ENCODE measurements at regions not wholly inside any gene's neighbourhood (a gene's known extent, or its start where the extent isn't known, plus 50 kb on each side); places are given as distances from the start of the nearest gene placed in this dataset.

DNA sequence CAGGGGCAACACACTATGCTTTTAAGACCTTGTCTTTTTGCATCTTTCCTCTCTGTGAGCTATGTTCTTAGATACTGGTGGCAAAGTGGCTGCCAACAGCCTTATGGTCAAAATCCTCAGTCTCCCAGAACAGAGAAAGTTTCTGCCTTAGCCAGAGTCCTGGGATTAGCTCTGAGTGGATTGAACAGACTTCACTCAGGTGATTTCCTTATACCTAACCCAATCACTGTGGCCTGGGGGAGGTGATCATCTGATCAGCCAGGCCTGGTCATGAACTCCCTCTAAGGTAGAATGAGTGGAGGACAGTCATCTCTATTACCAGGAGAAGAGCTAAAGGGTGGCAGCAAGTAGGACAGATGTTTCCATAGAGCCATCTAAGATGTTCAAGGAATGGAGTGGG is 218.5 kb upstream of the E2F8 start:
- Mint-ChIP-seq H3K36me3 (ENCODE audit: insufficient read depth) (no peaks in the 10 kb centered on the region), H3K27ac (no peak overlapping the region), H3K27me3 (peaks cover 17% of the 10 kb centered on the region), H3K4me1 (ENCODE audit: low read depth) (no peaks in the 10 kb centered on the region), H3K4me3 (ENCODE audit: low read depth) (no peak overlapping the region), H3K9me3 (ENCODE audit: low read depth) (no peaks in the 10 kb centered on the region)
- TF ChIP-seq, protein P1, sequence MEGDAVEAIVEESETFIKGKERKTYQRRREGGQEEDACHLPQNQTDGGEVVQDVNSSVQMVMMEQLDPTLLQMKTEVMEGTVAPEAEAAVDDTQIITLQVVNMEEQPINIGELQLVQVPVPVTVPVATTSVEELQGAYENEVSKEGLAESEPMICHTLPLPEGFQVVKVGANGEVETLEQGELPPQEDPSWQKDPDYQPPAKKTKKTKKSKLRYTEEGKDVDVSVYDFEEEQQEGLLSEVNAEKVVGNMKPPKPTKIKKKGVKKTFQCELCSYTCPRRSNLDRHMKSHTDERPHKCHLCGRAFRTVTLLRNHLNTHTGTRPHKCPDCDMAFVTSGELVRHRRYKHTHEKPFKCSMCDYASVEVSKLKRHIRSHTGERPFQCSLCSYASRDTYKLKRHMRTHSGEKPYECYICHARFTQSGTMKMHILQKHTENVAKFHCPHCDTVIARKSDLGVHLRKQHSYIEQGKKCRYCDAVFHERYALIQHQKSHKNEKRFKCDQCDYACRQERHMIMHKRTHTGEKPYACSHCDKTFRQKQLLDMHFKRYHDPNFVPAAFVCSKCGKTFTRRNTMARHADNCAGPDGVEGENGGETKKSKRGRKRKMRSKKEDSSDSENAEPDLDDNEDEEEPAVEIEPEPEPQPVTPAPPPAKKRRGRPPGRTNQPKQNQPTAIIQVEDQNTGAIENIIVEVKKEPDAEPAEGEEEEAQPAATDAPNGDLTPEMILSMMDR (IDR thresholded peaks at IDR 0.05; ENCODE audit: unreplicated experiment): no peak
- no peak for DNase-seq (ENCODE audit: low spot score, unreplicated experiment)

DNA sequence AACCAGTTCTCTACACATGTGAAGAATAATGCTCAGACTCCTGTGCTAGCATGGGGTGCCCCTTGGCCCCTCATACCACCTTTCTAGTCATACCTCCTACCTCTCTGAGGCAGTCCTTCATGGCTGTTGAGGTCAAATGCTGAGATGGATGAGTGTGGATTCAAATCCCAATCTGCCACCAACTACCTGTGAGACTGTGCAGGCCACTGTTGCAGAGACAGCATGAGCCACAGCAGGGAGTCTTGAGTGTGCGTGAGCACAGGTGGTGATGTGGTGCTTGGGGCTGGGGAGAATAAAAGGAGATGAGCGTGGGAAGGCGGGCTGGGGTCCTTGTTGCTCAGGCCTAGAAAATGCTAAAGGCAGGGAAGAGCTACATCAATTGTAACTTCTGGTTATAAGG is 218.0 kb upstream of the E2F8 start:
- Mint-ChIP-seq H3K27ac (no peak overlapping the region), H3K9me3 (ENCODE audit: low read depth) (no peaks in the 10 kb centered on the region), H3K4me3 (ENCODE audit: low read depth) (no peak overlapping the region), H3K4me1 (ENCODE audit: low read depth) (no peaks in the 10 kb centered on the region), H3K27me3 (peaks cover 17% of the 10 kb centered on the region), H3K36me3 (ENCODE audit: insufficient read depth) (no peaks in the 10 kb centered on the region)
- TF ChIP-seq, protein P1 (IDR thresholded peaks at IDR 0.05; ENCODE audit: unreplicated experiment): no peak
- DNase-seq (ENCODE audit: low spot score, unreplicated experiment): no peak

DNA sequence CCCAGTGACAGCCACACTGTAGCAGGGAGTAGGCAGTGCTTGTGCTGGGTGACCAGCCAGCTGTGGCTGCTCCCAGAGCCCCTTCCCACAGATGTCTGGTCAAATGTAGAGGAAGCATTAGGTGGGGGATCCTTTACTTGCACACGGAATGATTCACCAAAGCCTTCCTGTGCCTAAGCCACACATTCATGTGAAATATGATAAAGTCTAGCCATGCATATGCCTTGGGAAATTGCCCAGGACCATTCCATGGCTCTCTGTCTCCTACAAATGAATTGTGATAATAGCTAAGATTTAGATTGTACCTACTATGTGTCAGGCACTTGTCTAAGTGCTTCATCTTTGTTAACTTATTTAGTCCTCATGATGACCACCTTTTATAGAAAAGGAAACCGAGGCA is 217.5 kb upstream of the E2F8 start:
- TF ChIP-seq, protein P1 (IDR thresholded peaks at IDR 0.05; ENCODE audit: unreplicated experiment): no peak
- no peaks in the 10 kb centered on the region for H3K9me3 Mint-ChIP-seq (ENCODE audit: low read depth)
- peaks cover 3% of the 10 kb centered on the region for H3K4me1 Mint-ChIP-seq (ENCODE audit: low read depth)
- H3K27me3 Mint-ChIP-seq: peaks cover 13% of the 10 kb centered on the region
- no peaks in the 10 kb centered on the region for H3K36me3 Mint-ChIP-seq (ENCODE audit: insufficient read depth)
- DNase-seq (ENCODE audit: low spot score, unreplicated experiment): no peak
- H3K4me3 Mint-ChIP-seq (ENCODE audit: low read depth): no peak overlapping the region
- H3K27ac Mint-ChIP-seq: no peak overlapping the region

DNA sequence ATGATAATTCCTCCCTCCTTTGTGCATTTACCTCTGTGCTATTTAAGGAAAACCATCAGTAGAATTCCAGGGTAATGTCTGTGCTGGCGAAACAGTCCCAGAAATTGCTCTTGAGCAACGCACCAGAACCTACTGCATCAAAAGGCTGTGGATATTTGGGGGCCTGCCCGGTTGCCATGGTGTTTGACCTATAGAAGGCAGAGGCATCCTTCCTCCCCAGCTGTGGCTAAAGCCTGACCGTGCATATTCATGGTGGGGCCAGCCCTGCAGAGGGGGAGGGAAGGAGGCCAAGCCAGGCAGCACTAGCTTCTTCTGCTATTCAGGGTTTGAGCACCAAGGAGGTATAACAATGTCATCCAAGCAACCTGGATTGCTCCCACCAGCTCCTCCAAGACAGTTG is 215.0 kb upstream of the E2F8 start:
- H3K9me3 Mint-ChIP-seq (ENCODE audit: low read depth): no peaks in the 10 kb centered on the region
- H3K4me3 Mint-ChIP-seq (ENCODE audit: low read depth): no peak overlapping the region
- peaks cover 20% of the 10 kb centered on the region for H3K27me3 Mint-ChIP-seq
- DNase-seq (ENCODE audit: low spot score, unreplicated experiment): no peak
- H3K36me3 Mint-ChIP-seq (ENCODE audit: insufficient read depth): no peaks in the 10 kb centered on the region
- TF ChIP-seq, protein P1 (IDR thresholded peaks at IDR 0.05; ENCODE audit: unreplicated experiment): no peak
- H3K4me1 Mint-ChIP-seq (ENCODE audit: low read depth): peaks cover 3% of the 10 kb centered on the region
- no peak overlapping the region for H3K27ac Mint-ChIP-seq

DNA sequence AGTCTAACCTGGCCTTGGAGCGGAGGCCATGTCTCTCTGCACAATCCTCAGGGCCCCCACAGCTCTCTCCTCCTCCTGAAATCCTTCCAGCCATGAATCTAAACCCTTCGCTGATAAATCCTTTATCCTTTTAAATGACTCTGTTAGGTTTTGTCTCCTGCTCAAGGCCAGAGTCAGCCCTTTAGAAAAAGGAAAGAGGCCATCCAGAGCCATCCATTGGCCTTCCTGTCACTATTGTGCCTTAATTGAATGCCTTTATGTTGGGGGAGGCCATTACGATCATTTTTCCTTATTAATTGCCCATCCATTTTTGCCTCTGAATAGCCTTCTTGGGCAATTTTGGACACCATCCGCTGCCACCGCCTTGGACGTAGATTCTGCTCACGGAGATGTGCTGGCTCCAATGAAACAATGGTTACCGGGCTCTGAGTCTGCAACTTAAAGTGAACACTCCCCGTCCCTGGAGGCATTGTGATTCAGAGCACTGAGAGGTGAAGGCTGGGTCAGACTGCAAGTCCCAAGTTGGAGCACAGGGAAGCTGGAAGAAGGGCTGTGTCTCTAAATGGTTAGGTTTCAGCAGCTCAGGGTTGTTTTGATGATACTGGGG is 213.0 kb upstream of the E2F8 start:
- no peaks in the 10 kb centered on the region for H3K36me3 Mint-ChIP-seq (ENCODE audit: insufficient read depth)

More for the DNA sequence above, 213.0 kb upstream of the E2F8 start:
- peaks cover 3% of the 10 kb centered on the region for H3K4me1 Mint-ChIP-seq (ENCODE audit: low read depth)
- H3K27ac Mint-ChIP-seq: no peak overlapping the region
- peaks cover 21% of the 10 kb centered on the region for H3K27me3 Mint-ChIP-seq
- TF ChIP-seq, protein P1 (IDR thresholded peaks at IDR 0.05; ENCODE audit: unreplicated experiment): no peak
- no peak for DNase-seq (ENCODE audit: low spot score, unreplicated experiment)
- H3K9me3 Mint-ChIP-seq (ENCODE audit: low read depth): no peaks in the 10 kb centered on the region
- no peak overlapping the region for H3K4me3 Mint-ChIP-seq (ENCODE audit: low read depth)

All from progenitor cell of endocrine pancreas (in vitro differentiated cells).